Caco-2 (cell line): ENCODE measurements at regions not wholly inside any gene's neighbourhood (a gene's known extent, or its start where the extent isn't known, plus 50 kb on each side); places are given as distances from the start of the nearest gene placed in this dataset.

Experiments
- BruUV-seq: library from RNA; stranded (reverse); fragments of 400-500 nt; replicated peaks from 2 replicates; lab custom pipeline; 2021; lab: Mats Ljungman, UMichigan
- CTCF ChIA-PET: fragments of 300-600 bp; sonication (Branson Sonifier 250); formaldehyde crosslinking; loops from one replicate; lab custom pipeline; 2022; ENCODE audit warnings: antibody characterized with exemption; lab: Charles Lee
- POLR2A ChIA-PET: fragments of 300-600 bp; sonication (Branson Sonifier 250); formaldehyde crosslinking; loops from one replicate; lab custom pipeline; 2022; ENCODE audit warnings: antibody characterized with exemption; lab: Charles Lee
- DNase-seq, 2 experiments: peaks; one replicate each; pipeline versions ENCODE4 v3.0.0 to v3.0.0-alpha.2; 2020 to 2022
- H3K27me3 ChIP-seq: replicated peaks from 2 replicates; pipeline ENCODE4 v1.6.0; 2011; ENCODE audit warnings: low read length; ENCODE audit not compliant: control insufficient read depth, insufficient read depth
- H3K36me3 ChIP-seq: 2 replicates; pipeline ENCODE4 v1.5.1; 2011; ENCODE audit warnings: low read length; ENCODE audit not compliant: control insufficient read depth, insufficient read depth
- H3K4me1 ChIP-seq: fragments of 250-450 bp; sonication (Bioruptor Pico); 2 replicates; pipeline ENCODE4 v1.5.1; 2020; ENCODE audit warnings: mild to moderate bottlenecking
- H3K4me3 ChIP-seq: 2 replicates; pipeline ENCODE4 v1.5.1; 2011; ENCODE audit warnings: low read depth, mild to moderate bottlenecking, control low read depth, low read length
- H3K9me3 ChIP-seq: fragments of 250-450 bp; sonication (Bioruptor Pico); 2 replicates; pipeline ENCODE4 v1.5.1; 2020; ENCODE audit warnings: mild to moderate bottlenecking, moderate library complexity
- H3K27ac Mint-ChIP-seq: one replicate; pipeline ENCODE4 v1.8.0; 2022; ENCODE audit warnings: mixed read lengths; ENCODE audit not compliant: unreplicated experiment
- H3K27me3 Mint-ChIP-seq: one replicate; pipeline ENCODE4 v1.8.0; 2022; ENCODE audit warnings: mixed read lengths; ENCODE audit not compliant: insufficient read depth, unreplicated experiment
- H3K36me3 Mint-ChIP-seq: one replicate; pipeline ENCODE4 v1.8.0; 2022; ENCODE audit warnings: mild to moderate bottlenecking, mixed read lengths; ENCODE audit not compliant: insufficient read depth, unreplicated experiment
- H3K4me1 Mint-ChIP-seq: one replicate; pipeline ENCODE4 v1.8.0; 2022; ENCODE audit warnings: low read depth, mixed read lengths; ENCODE audit not compliant: unreplicated experiment
- H3K4me3 Mint-ChIP-seq: one replicate; pipeline ENCODE4 v1.8.0; 2022; ENCODE audit warnings: mild to moderate bottlenecking, moderate library complexity, mixed read lengths; ENCODE audit not compliant: unreplicated experiment
- H3K9me3 Mint-ChIP-seq: one replicate; pipeline ENCODE4 v1.8.0; 2022; ENCODE audit warnings: mixed read lengths; ENCODE audit not compliant: unreplicated experiment
- intact Hi-C: fragments of 100-400 bp; cut with micrococcal nuclease; formaldehyde crosslinking; loops from one replicate; pipeline ENCODE4 v1.10.0; 2022; ENCODE audit not compliant: unreplicated experiment
- TF ChIP-seq, protein P1 (sequence below), 2 experiments: fragments of 200-600 bp in 1 of 2; IDR thresholded peaks; 1 replicate in 1 of 2; 2 replicates in 1 of 2; pipeline versions ENCODE4 v1.5.1 to v1.8.0; 2011 to 2022; ENCODE audit warnings: antibody characterized with exemption in 1 of 2, control low read depth in 1 of 2, inconsistent platforms in 1 of 2, low read depth in 1 of 2, low read length in 1 of 2, mild to moderate bottlenecking in 1 of 2, moderate library complexity in 1 of 2; ENCODE audit not compliant: insufficient read depth in 1 of 2, severe bottlenecking in 1 of 2, unreplicated experiment in 1 of 2

DNA sequence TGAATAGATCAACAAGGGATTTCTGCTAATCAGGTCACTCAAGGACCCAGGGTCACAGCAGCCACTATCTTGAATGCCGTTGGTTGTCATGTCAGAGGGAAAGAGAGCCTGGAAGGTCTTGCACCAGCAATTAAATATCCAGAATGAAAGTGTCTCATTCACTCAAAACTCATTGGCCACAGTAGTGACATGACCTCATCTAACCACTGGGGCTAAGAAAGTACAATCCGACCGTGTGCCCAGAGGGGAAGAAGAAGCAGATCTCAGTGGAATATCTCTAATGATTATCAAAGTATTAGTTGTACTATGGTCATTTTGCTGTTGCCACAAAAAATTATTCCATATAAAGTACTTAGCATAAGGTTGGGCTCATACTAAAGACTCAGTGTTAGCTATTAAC lies 210.0 kb downstream of the QDPR start:
- TF ChIP-seq, protein P1, sequence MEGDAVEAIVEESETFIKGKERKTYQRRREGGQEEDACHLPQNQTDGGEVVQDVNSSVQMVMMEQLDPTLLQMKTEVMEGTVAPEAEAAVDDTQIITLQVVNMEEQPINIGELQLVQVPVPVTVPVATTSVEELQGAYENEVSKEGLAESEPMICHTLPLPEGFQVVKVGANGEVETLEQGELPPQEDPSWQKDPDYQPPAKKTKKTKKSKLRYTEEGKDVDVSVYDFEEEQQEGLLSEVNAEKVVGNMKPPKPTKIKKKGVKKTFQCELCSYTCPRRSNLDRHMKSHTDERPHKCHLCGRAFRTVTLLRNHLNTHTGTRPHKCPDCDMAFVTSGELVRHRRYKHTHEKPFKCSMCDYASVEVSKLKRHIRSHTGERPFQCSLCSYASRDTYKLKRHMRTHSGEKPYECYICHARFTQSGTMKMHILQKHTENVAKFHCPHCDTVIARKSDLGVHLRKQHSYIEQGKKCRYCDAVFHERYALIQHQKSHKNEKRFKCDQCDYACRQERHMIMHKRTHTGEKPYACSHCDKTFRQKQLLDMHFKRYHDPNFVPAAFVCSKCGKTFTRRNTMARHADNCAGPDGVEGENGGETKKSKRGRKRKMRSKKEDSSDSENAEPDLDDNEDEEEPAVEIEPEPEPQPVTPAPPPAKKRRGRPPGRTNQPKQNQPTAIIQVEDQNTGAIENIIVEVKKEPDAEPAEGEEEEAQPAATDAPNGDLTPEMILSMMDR (IDR thresholded peaks at IDR 0.05; ENCODE audit: insufficient read depth in 1 of 2, low read depth in 1 of 2, low read length in 1 of 2, severe bottlenecking in 1 of 2, unreplicated experiment in 1 of 2) = no peak
- Mint-ChIP-seq H3K4me3 (no peak overlapping the region), H3K9me3 (no peaks in the 10 kb centered on the region), H3K27me3 (peaks cover 2% of the 10 kb centered on the region), H3K27ac (no peak overlapping the region), H3K4me1 (no peaks in the 10 kb centered on the region), H3K36me3 (no peaks in the 10 kb centered on the region)
- Histone ChIP-seq H3K27me3 (no peaks in the 10 kb centered on the region), H3K36me3 (no peaks in the 10 kb centered on the region), H3K4me3 (no peak overlapping the region), H3K9me3 (no peaks in the 10 kb centered on the region), H3K4me1 (no peaks in the 10 kb centered on the region)
- no peak for DNase-seq
- ChIA-PET CTCF (no interaction called here), POLR2A (no interaction called here)
- BruUV-seq = no TSS peak
- intact Hi-C loops = no loop called here

DNA sequence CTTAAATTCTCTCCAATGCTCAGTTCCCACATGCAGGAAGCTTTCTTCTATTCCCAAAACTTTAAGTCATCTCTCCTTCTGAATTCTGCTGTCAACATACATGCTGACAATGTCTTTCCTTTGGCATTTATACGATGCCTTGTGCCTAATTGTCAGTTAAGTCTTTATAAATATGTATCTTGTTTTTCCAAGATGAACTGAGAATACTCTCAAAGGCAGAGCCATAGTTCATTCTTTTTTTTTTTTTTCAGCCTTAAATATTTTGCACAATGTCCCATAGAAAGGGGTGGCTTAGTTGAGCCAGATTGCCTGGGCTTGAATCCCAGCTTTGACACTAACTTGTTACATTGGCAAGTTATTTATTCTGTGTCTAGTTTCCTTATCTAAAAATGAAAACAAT lies 210.6 kb downstream of the QDPR start:
- no peaks in the 10 kb centered on the region for H3K4me1 ChIP-seq
- CTCF ChIA-PET = no interaction called here
- Mint-ChIP-seq H3K36me3 (no peaks in the 10 kb centered on the region), H3K4me3 (no peak overlapping the region), H3K9me3 (no peaks in the 10 kb centered on the region), H3K27me3 (peaks cover 2% of the 10 kb centered on the region), H3K27ac (no peak overlapping the region), H3K4me1 (no peaks in the 10 kb centered on the region)
- H3K27me3 ChIP-seq = no peaks in the 10 kb centered on the region
- no peak for DNase-seq
- POLR2A ChIA-PET = no interaction called here
- H3K4me3 ChIP-seq = no peak overlapping the region
- no peaks in the 10 kb centered on the region for H3K9me3 ChIP-seq
- TF ChIP-seq, protein P1 (IDR thresholded peaks at IDR 0.05; ENCODE audit: insufficient read depth in 1 of 2, low read depth in 1 of 2, low read length in 1 of 2, severe bottlenecking in 1 of 2, unreplicated experiment in 1 of 2) = no peak
- intact Hi-C loops = no loop called here
- no TSS peak for BruUV-seq
- H3K36me3 ChIP-seq = no peaks in the 10 kb centered on the region

GRCh38 chr4:17296921-17297890 lies 214.7 kb downstream of the QDPR start:
- Mint-ChIP-seq H3K4me1 (no peaks in the 10 kb centered on the region), H3K27me3 (peaks cover 2% of the 10 kb centered on the region), H3K27ac (no peak overlapping the region), H3K36me3 (no peaks in the 10 kb centered on the region), H3K4me3 (no peak overlapping the region), H3K9me3 (no peaks in the 10 kb centered on the region)
- no peak overlapping the region for H3K4me3 ChIP-seq
- intact Hi-C loops = no loop called here
- ChIA-PET POLR2A (no interaction called here), CTCF (no interaction called here)
- no TSS peak for BruUV-seq
- no peak for DNase-seq
- H3K4me1 ChIP-seq = no peaks in the 10 kb centered on the region
- H3K9me3 ChIP-seq = no peaks in the 10 kb centered on the region
- H3K36me3 ChIP-seq = no peaks in the 10 kb centered on the region
- TF ChIP-seq, protein P1 (IDR thresholded peaks at IDR 0.05; ENCODE audit: insufficient read depth in 1 of 2, low read depth in 1 of 2, low read length in 1 of 2, severe bottlenecking in 1 of 2, unreplicated experiment in 1 of 2) = no peak
- no peaks in the 10 kb centered on the region for H3K27me3 ChIP-seq
